NCI-H1105 (cell line): ENCODE measurements at regions not wholly inside any gene's neighbourhood (a gene's known extent, or its start where the extent isn't known, plus 50 kb on each side); places are given as distances from the start of the nearest gene placed in this dataset.

Experiments
- DNase-seq: peaks from one replicate; lab custom pipeline; 2025; lab: John Stamatoyannopoulos, UW

GRCh38 chr14:76664790-76665189 lies 96.5 kb upstream of the VASH1 start:
- DNase-seq: no peak

GRCh38 chr14:76666746-76667145 lies 94.5 kb upstream of the VASH1 start:
- no peak for DNase-seq

GRCh38 chr14:76669770-76670169 lies 91.5 kb upstream of the VASH1 start:
- DNase-seq: no peak

- no peak for DNase-seq
Observed at GRCh38 chr14:76672123-76672522, 89.1 kb upstream of the VASH1 start.

GRCh38 chr14:76673261-76673660 lies 88.0 kb upstream of the VASH1 start:
- DNase-seq: no peak

GRCh38 chr14:76675046-76675445 lies 86.2 kb upstream of the VASH1 start:
- DNase-seq: no peak

GRCh38 chr14:76676539-76676938 lies 84.7 kb upstream of the VASH1 start:
- no peak for DNase-seq

GRCh38 chr14:76677534-76678145 lies 83.6 kb upstream of the VASH1 start:
- DNase-seq: no peak

GRCh38 chr14:76678244-76678800 lies 82.9 kb upstream of the VASH1 start:
- no peak for DNase-seq

GRCh38 chr14:76682367-76682766 lies 78.9 kb upstream of the VASH1 start:
- DNase-seq: no peak

- no peak for DNase-seq
Observed at GRCh38 chr14:76686646-76687045, 74.6 kb upstream of the VASH1 start.

GRCh38 chr14:76687611-76688382 lies 73.5 kb upstream of the VASH1 start:
- DNase-seq: no peak

- DNase-seq: no peak
Observed at GRCh38 chr14:76688383-76688671, 72.9 kb upstream of the VASH1 start.

- no peak for DNase-seq
Observed at GRCh38 chr14:76690502-76691105, 70.7 kb upstream of the VASH1 start.

- DNase-seq: no peak
Observed at GRCh38 chr14:76694106-76694505, 67.2 kb upstream of the VASH1 start.

- DNase-seq: no peak
Observed at GRCh38 chr14:76695263-76695920, 65.9 kb upstream of the VASH1 start.

GRCh38 chr14:76696361-76696760 lies 64.9 kb upstream of the VASH1 start:
- DNase-seq: no peak

- no peak for DNase-seq
Observed at GRCh38 chr14:76696791-76697190, 64.5 kb upstream of the VASH1 start.

- DNase-seq: no peak
Observed at GRCh38 chr14:76697246-76697905, 63.9 kb upstream of the VASH1 start.

GRCh38 chr14:76698191-76698590 lies 63.1 kb upstream of the VASH1 start:
- DNase-seq: no peak

GRCh38 chr14:76698631-76699030 lies 62.6 kb upstream of the VASH1 start:
- no peak for DNase-seq
